ENCODE measurements at regions not wholly inside any gene's neighbourhood (a gene's known extent, or its start where the extent isn't known, plus 50 kb on each side); places are given as distances from the start of the nearest gene placed in this dataset.

DNA sequence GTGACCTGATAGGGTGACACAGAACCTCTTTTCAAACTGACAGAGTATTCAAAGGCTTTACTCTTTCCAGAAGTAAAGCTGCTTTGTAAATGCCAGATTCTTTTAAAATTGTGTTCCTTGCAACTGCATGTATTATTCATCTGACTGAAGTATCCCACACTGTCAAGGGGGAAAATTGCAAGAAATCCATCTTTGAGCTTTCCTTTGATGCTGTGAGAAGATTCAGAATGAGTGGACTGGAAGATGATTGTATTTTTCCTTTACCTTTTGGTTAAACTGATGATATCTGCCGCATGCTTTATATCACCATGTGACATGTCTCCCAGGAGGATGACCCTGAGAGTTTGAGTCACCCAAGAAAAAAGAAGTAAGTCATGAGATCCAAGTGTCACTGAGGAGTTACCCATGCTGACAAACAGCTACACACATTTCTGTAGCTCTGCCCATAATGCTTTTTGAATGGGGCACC, 250.8 kb upstream of the CBLB start:
- no peak for TF ChIP-seq GABPA (IDR thresholded peaks at IDR 0.05; ENCODE audit: low read depth)
- TF ChIP-seq, protein P1, sequence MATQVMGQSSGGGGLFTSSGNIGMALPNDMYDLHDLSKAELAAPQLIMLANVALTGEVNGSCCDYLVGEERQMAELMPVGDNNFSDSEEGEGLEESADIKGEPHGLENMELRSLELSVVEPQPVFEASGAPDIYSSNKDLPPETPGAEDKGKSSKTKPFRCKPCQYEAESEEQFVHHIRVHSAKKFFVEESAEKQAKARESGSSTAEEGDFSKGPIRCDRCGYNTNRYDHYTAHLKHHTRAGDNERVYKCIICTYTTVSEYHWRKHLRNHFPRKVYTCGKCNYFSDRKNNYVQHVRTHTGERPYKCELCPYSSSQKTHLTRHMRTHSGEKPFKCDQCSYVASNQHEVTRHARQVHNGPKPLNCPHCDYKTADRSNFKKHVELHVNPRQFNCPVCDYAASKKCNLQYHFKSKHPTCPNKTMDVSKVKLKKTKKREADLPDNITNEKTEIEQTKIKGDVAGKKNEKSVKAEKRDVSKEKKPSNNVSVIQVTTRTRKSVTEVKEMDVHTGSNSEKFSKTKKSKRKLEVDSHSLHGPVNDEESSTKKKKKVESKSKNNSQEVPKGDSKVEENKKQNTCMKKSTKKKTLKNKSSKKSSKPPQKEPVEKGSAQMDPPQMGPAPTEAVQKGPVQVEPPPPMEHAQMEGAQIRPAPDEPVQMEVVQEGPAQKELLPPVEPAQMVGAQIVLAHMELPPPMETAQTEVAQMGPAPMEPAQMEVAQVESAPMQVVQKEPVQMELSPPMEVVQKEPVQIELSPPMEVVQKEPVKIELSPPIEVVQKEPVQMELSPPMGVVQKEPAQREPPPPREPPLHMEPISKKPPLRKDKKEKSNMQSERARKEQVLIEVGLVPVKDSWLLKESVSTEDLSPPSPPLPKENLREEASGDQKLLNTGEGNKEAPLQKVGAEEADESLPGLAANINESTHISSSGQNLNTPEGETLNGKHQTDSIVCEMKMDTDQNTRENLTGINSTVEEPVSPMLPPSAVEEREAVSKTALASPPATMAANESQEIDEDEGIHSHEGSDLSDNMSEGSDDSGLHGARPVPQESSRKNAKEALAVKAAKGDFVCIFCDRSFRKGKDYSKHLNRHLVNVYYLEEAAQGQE (IDR thresholded peaks at IDR 0.05; ENCODE audit: insufficient replicate concordance, low read depth): no peak
- TF ChIP-seq SPI1 (IDR thresholded peaks at IDR 0.05; ENCODE audit: borderline replicate concordance, low read depth): no peak
- TF ChIP-seq POLR2AphosphoS5 (IDR thresholded peaks at IDR 0.05; ENCODE audit: low read depth): no peak
- TF ChIP-seq, protein P2, sequence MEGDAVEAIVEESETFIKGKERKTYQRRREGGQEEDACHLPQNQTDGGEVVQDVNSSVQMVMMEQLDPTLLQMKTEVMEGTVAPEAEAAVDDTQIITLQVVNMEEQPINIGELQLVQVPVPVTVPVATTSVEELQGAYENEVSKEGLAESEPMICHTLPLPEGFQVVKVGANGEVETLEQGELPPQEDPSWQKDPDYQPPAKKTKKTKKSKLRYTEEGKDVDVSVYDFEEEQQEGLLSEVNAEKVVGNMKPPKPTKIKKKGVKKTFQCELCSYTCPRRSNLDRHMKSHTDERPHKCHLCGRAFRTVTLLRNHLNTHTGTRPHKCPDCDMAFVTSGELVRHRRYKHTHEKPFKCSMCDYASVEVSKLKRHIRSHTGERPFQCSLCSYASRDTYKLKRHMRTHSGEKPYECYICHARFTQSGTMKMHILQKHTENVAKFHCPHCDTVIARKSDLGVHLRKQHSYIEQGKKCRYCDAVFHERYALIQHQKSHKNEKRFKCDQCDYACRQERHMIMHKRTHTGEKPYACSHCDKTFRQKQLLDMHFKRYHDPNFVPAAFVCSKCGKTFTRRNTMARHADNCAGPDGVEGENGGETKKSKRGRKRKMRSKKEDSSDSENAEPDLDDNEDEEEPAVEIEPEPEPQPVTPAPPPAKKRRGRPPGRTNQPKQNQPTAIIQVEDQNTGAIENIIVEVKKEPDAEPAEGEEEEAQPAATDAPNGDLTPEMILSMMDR (IDR thresholded peaks at IDR 0.05; ENCODE audit: insufficient read depth, low read length): no peak
- no peak for DNase-seq (ENCODE audit: low read depth in 1 of 2, low spot score in 1 of 2)

GRCh38 chr3:106120356-106120755, 251.5 kb upstream of the CBLB start:
- H3K27me3 ChIP-seq (ENCODE audit: insufficient read depth, poor library complexity, severe bottlenecking): peaks cover 2% of the 10 kb centered on the region
- no peak overlapping the region for H3K4me3 ChIP-seq (replicated peaks; ENCODE audit: insufficient read depth, low read length)
- TF ChIP-seq, protein P2 (IDR thresholded peaks at IDR 0.05; ENCODE audit: insufficient read depth, low read length): no peak
- no peak for TF ChIP-seq GABPA (IDR thresholded peaks at IDR 0.05; ENCODE audit: low read depth)
- TF ChIP-seq POLR2AphosphoS5 (IDR thresholded peaks at IDR 0.05; ENCODE audit: low read depth): no peak
- TF ChIP-seq, protein P1 (IDR thresholded peaks at IDR 0.05; ENCODE audit: insufficient replicate concordance, low read depth): no peak
- no peak for TF ChIP-seq SPI1 (IDR thresholded peaks at IDR 0.05; ENCODE audit: borderline replicate concordance, low read depth)
- no peak overlapping the region for H3K27ac ChIP-seq (replicated peaks)
- no peak for DNase-seq (ENCODE audit: low read depth in 1 of 2, low spot score in 1 of 2)

More for the DNA sequence above, 250.8 kb upstream of the CBLB start:
- Histone ChIP-seq H3K4me3 (replicated peaks; ENCODE audit: insufficient read depth, low read length) (no peak overlapping the region), H3K27ac (replicated peaks) (no peak overlapping the region), H3K27me3 (ENCODE audit: insufficient read depth, poor library complexity, severe bottlenecking) (peaks cover 2% of the 10 kb centered on the region)

DNA sequence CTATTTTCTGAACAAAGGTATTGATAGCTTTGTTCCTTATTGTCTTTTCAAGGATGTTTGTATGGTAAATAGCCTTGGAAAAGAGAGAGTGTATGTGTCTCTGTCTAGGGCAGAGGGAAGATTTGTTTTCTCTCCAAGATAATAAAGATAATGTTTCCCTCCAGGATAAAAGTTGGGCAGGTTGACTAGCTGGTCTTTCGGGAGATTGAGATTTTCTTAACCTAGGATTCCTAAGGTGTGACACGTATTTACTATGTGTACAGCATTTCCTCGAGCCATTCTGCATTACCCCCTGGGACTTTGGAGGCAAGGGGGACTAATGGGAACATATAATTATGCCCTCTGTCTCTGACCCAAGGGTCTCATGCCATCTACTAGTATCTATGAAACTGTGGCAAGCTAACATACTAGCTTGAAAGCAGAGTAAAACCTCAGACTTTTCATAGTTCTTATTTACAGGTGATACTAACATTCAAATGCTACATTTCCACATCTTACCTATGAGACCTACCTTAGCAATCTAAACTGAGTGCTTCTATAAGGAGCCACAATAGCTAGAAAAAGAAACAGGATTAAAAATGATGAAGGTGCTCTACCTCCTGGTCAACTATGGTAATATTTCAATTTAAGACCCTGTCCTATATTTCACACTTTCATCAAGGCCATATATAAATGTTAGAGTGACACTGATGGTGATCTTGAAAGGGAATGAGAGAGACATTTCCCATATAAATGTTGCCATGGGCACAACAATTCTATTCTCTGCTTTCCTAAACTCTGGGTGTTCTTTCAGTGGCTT, 252.9 kb upstream of the CBLB start:
- no peak overlapping the region for H3K27ac ChIP-seq (replicated peaks)
- no peak overlapping the region for H3K4me3 ChIP-seq (replicated peaks; ENCODE audit: insufficient read depth, low read length)
- no peak for DNase-seq (ENCODE audit: low read depth in 1 of 2, low spot score in 1 of 2)
- H3K27me3 ChIP-seq (ENCODE audit: insufficient read depth, poor library complexity, severe bottlenecking): peaks cover 2% of the 10 kb centered on the region
- TF ChIP-seq, protein P1 (IDR thresholded peaks at IDR 0.05; ENCODE audit: insufficient replicate concordance, low read depth): no peak
- TF ChIP-seq, protein P2 (IDR thresholded peaks at IDR 0.05; ENCODE audit: insufficient read depth, low read length): no peak
- TF ChIP-seq POLR2AphosphoS5 (IDR thresholded peaks at IDR 0.05; ENCODE audit: low read depth) (no peak), SPI1 (IDR thresholded peaks at IDR 0.05; ENCODE audit: borderline replicate concordance, low read depth) (no peak), GABPA (IDR thresholded peaks at IDR 0.05; ENCODE audit: low read depth) (no peak)

Data from HL-60 (cell line).